ENCODE measurements at regions not wholly inside any gene's neighbourhood (a gene's known extent, or its start where the extent isn't known, plus 50 kb on each side); places are given as distances from the start of the nearest gene placed in this dataset.

DNA sequence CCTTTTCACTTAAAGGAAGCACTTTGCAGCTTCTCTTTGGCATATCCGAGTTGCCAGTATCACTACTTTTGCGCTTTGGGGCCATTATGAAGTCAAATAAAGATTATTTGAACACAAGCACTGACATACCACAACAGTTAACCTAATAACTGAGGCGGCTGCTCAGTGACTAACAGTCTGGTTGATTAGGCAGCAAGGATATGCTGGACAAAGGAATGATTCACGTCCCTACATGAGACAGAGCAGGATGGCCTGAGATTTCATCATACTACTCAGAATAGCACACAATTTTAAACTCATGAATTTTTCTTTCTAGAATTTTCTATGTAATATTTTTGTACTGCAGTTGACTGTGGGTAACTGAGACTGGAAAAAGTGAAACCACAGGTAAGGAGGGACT, 56.9 kb upstream of the E2F7 start:
- DNase-seq (ENCODE audit: low read depth in 2 of 2) = no peak

DNA sequence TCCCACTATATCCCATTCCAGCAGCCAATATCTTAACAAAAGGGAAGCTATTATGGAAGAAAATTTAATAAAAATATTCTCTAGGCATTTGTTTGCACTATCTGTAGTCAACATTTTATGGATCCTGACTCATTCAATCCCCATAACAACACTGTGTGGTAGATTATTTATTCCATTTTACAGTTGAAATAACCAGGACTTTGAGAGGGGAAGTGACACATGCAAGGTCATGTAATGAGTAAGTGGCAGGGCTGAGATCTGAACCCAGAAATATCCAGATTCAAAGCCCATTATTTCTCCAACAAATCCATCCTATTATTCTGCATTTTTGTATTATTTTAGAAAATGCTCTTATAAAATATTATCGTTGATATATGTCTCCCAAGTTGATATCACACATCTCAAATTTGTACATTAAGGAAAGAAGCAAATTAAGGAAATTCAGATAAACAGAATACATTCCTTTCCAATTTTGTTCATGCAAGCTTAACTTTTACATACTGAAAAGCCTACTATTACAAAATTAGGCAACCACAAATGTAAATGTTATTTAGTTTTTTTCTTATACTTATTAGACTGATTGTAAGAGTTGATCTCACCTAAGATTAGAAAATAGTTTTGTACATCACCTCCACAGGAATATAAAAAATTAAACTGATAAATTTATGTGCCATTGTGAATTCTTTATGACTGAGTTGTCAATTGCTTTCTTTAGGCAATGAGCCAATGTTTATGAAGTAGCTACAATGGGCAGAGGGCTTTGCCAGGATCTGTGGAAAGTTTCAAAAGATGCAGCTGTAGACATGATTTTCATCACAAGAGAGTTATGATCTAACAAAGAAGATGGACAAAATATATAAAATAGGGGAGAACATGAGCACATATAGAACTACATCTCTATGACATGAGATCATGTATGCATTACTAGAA, 55.1 kb upstream of the E2F7 start:
- DNase-seq (ENCODE audit: low read depth in 2 of 2) = no peak

- DNase-seq (ENCODE audit: low read depth in 2 of 2) = no peak
Measured at GRCh38 chr12:77118696-77119095, 53.3 kb upstream of the E2F7 start.

DNA sequence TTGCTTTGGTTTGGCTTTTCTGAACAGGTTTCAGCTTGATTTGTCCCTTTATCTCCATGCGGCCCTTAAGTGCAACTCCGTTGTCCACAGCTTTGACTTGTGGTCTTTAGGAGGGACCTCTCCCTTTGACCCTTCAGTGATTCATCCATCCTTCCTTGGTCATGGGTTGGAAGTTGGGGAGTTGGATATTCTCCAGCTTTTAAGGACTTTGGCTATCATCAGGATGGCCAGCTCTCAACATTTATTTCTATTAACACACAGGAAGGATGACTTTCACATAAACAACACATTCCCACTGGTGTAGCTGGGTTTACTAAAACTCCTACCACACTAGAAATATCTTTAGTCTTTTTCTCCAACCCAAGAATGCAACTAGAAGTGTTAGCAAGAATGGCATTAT, 50.9 kb upstream of the E2F7 start:
- DNase-seq (ENCODE audit: low read depth in 2 of 2) = no peak

DNA sequence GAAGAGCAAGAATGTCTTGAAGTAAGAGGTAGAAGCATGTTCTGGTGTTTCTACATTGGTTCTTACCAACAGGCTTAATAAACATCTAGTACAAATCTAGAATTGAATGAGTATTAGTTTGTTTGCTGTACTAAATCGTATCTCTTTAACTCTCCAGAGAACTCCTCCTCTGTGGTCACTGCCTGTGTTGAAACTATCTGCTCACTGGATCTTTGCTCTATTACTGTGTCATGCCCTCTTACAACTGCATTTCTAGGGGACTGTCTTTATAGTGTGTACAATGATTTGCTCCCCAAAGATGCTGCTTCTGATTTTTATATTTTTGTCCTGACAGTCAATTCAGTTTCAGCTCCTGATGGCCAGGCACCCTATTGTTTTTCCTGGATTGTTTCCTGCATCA, 50.1 kb upstream of the E2F7 start:
- DNase-seq (ENCODE audit: low read depth in 2 of 2) = no peak
